Fibroblast of skin of back (primary cell): ENCODE measurements at regions not wholly inside any gene's neighbourhood (a gene's known extent, or its start where the extent isn't known, plus 50 kb on each side); places are given as distances from the start of the nearest gene placed in this dataset.
"Not testable (repeated sequence)": the region's sequence is repeated elsewhere in the genome, so short reads cannot be mapped to it uniquely, and the experiment has no call there.

Experiments
- DNase-seq: peaks from one replicate; pipeline ENCODE4 v3.0.0-alpha.2; 2013

DNA sequence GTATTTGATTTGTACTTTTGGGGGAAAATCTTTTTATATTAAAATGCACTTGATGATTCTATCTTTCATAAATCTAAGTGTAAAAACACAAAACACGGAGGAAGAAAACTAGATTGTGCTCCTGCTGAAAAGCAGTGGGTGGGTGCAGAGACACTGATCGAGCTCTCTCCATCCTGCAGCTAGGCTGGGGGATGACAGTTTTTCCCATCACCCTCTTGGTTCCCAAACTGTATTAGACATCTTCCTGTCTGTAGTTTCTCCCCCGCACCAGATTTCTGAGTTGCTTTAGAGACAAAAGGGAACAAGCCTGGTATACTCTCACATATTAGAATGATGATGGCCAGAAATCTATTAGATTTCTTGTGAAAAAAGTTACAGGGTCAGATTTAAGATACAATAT lies 99.6 kb downstream of the FAM114A2 start:
- DNase-seq, result no peak

DNA sequence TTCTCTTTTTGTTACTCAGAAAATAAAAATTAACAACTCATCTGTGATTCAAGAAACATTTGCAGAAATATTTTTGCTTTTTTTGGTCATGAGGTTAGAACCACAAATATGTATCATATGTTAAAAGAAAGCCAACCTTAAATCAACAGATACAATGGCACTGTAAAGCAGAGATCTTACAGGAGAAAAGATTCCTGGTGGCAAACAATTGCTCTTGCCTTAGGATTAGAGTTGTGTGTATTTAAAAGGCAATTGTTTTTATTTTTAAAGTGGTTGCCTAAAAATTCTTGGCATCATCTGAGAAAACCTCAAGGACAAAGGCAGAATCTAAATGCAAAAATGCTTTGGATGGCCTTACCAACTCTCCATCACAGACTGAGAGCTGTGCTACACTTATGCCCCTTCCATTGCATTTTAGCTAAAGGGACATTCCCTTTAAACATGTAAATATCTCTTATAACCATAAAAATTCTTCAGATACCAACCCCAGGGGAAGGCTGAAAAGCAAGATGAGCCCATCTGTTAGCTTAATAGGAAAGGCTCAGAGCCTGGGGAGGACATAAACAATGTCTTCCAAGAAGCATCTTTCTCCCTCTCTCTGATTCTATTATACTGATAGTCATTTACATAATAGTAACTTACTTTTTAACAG lies 100.4 kb downstream of the FAM114A2 start:
- DNase-seq, result peak; percentile 57

DNA sequence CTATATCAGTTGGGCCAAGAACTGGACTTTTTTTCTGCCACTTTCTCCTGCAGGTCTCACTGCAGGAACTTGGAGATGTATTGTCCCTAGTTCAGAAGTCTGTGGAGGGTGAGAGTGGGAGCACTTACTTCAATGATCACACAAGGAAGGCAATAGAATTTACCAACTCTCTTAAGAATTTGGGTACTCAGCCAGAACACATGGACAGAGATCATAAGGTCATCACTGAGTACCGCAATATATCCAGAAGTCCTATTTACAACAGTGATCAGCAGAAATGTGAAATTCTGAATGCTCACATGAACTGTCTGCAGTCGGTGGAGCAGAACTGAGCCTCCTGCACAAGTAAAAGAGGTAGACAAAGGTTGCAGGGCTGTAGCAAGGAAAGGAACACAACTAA lies 101.0 kb downstream of the FAM114A2 start:
- DNase-seq, result no peak

DNA sequence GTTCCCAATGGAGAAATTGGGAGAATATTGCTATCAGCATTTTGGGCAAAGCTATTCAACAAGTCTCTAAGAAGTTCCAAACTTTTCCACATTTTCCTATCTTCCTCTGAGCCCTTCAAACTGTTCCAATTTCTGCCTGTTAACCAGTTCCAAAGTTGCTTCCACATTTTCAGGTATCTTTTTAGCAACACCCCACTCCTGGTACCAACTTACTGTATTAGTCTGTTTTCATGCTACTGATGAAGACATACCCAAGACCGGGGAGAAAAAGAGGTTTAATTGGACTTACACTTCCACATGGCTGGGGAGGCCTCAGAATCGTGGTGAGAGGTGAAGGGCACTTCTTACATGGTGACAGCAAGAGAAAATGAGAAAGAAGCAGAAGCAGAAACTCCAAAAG lies 103.6 kb downstream of the FAM114A2 start:
- DNase-seq, result not testable (repeated sequence)

DNA sequence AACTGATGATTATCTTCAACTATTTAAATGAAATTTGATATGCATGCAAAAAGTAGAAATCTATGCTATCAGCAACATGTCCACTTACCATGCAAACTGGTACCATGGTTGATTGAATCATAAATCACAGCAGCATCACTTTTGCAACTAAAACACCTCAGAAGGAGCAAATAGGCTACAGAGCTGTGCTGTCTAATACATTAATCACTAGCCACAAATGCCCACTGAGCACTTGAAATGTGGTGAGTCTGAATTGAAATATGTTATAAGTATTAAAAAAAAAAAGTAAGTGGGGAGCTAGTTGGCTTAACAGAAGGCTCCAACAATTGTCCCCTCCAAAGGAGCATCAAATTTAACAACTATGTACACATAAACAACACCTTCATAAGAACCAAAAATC lies 112.5 kb downstream of the FAM114A2 start:
- peak; percentile 7 for DNase-seq

DNA sequence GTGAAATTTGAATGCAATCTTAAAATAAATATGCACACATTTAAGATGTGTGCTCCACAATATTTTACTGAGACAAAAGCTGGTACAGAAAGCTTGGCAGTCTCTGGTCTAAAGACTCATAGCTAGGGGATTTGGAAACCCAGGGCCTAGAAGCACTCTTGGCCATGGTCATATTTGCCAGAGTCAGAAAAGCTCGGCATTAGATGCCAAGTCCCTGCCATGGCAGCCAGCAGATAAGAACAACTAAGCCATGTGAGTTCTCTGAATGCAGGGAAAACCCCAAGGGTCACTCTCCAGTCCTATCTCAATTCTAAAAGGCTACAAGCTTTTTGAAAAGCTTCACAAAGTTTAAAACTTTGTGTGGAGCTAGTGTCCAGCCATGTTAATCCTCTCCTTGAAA lies 119.5 kb downstream of the FAM114A2 start:
- no peak for DNase-seq

DNA sequence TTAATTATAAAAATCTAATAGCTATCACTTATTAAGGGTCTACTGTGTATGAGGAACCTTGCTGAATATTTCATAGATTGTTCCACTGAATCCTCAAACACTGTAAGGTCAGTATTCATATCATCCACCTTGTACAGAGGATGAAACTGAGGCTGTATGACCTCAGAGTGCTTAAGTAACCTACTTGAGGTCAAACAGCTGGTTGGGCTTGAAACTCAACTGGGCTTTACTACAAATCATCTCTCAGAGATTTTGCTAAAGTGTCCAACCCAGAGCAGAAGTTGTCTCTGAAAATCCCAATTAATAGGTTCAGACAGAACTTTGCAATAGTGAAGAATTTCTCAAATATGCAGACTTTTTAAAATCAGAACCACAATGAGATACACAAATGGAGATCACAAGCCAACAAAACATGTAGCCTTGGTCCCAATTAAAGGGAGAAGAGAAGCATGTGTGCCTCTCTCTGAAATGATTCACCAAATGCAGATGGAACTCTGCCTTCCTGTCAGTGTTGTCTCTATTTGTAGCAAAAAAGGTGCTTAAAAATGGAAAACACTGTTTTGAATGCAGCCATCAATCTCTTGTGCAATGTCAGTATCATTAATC lies 131.4 kb downstream of the FAM114A2 start:
- DNase-seq, result no peak

DNA sequence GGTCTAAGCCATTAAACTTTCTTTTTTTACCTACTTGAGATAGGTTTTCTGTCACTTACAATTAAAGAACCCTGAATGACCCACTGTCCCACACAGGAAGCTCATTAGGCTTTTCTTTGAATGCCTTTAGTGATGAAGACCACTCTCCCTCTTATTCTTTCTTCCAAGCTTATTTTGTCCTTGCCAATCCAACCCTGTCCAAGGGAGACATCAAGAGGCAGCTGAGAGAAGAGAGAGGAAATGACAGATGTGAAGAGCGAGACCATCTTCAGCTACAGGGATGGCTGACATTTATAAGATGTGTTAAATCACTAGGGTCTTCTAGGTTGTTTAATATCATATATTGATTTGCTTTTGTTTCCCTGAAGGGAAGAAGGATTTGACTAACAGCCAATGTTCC lies 133.5 kb downstream of the FAM114A2 start:
- peak; percentile 20 for DNase-seq

DNA sequence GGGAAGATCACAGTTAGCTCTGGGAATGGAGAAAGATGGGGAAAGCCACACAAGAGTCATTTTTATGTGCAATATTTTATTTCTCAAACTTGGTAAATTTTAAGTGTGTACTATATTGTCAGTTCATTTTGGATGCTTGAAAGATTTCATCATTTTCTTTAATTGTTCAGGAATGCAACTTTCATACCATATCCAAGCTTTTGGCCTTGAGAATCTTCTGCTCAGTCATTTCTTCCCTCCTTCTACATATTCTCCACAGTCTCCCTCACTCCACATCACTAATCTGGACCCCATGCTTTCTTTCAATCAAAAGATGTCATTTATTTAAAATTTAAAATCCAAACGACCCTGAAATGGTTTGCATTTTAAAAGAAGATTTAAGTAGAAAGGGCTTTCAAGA lies 135.4 kb downstream of the FAM114A2 start:
- peak; percentile 66 for DNase-seq

DNA sequence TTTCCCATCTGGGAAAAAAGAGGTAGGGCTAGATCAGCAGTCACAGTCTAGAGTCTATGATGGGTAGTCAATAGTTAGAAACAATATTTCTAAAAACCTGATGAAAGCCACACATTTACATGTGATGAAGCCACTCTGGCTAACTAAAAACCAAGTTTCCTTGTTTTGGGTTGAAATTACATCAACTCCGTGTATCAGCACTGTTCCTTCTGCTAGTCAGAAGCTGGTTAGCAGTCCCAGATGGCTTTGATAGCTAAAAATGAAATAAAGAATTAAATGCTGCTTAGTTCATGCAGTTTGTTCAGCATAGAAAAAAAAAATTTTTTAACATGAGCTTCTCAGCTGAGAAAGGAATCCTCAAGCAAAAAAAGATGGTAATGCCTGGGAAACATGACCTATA lies 136.7 kb downstream of the FAM114A2 start:
- DNase-seq, result peak; percentile 18

DNA sequence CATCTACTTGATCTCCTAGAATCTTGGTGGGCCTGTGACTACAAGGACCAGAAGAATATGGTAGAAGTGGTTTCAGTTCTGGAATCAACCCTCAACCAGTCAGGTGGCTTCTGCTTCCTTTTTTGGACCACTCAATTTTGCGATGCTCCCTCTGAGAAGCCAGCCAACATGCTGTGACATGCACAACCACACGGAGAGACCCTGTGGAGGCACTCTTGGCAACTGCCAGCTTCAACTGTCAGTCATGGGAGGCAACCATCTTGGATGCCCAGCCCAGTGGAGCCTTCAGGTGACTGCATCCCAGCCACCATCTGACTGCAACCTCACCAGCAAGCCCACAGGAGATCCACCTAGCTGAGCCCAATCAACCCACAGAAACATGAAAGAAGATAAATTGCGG lies 137.3 kb downstream of the FAM114A2 start:
- no peak for DNase-seq

DNA sequence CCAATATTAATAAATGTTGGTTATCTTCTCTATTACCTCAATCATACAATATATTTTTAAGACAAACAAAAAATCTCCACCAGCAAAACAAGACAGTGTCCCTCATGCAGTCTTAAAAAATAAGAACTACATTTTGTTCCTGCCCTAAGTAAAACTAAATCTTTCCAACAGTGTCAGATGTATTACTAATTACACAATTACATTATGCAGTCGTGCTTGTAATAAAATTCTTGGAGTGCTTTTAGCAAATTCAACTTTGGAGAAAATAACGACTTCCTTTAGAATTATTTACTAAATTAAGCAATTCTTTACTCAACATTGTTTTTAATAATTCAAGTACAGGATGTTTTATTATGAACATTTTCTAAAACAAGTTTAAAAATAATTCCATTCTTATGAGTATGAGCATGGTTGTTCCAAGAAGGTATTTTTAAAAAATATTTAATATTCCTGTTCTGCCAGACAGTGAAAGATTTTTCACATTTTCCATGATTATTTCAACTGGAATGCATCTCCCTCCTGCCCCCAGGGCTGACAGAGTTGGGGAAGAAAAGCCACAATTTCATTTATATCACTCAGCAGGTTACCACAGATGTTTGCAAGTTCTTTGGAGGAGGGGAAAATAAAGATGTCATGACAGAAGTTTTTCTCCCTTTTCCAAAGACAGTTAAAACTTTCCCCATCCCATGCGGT lies 137.9 kb downstream of the FAM114A2 start:
- peak; percentile 97 for DNase-seq

DNA sequence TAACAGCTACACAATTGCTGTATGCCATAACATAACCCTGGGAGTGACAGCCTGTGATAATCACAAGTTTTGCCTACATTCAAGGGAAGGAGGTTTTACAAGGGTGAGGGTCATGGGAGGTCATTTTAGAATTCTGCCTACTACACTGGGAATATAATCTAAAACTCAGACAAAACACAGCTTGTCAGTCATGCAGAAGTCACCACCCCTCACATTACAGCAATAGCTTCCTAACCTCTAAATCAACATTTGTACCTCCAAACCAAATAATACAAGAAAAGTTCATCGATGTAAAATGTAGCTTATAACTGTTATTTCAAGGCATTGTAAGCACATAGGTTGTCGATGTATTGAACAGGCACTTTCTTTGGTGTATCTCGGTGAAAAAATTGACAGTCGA lies 139.0 kb downstream of the FAM114A2 start:
- peak; percentile 55 for DNase-seq

DNA sequence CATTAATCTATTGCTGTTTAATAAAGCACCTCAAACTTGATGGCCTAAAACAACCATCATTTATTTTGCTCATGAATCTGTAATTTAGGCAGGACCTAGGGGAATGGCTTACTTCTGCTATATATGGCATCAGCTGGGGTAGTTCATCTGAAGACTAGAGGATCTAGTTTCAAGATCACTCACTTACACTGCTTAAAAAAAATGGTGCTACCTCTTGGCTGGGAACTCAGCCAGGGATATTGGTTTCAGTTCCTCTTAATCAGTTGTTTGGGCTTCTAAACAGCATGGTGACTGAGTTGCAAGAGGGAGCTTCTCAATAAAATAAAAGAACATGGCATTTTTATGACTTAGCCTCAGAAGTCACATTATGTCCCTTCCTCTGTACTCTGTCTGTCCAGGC lies 142.0 kb downstream of the FAM114A2 start:
- peak; percentile 45 for DNase-seq

DNA sequence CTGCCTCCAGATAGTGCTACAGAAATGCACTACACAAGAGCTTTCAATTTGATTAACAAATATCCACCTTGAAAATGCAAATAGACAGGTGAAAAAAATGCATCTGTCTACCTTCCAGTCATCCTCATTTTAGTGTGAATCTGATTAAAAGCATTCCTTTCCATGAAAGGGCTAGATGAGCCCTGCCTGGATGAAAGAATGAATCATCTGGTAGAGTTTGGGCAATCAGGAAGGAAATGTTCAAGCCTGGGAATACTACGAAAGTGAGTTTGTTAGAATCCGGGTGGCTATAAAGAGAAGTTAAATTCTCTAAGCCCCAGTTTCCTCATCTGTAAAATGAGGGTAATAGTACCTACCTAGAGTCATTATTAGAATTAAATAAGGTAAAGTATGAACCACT lies 142.6 kb downstream of the FAM114A2 start:
- peak; percentile 36 for DNase-seq

DNA sequence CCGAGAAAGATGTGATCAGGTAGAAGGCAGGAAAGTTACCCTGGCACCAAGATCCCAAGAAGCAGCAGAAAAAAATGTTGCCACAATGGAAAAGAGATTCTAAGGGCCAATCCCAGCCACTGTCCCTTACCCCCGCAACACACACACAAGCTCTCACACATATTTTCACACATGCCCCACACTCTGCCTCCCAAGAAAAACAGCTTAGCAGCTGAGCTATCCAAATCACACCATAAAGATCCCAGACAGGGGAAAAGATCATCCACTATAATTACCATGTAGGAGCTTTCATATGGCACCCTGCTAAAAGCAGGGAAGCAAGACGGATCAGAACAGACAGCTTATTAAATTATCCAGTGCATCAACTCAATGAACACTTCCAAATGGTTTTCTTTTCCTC lies 143.4 kb downstream of the FAM114A2 start:
- no peak for DNase-seq

DNA sequence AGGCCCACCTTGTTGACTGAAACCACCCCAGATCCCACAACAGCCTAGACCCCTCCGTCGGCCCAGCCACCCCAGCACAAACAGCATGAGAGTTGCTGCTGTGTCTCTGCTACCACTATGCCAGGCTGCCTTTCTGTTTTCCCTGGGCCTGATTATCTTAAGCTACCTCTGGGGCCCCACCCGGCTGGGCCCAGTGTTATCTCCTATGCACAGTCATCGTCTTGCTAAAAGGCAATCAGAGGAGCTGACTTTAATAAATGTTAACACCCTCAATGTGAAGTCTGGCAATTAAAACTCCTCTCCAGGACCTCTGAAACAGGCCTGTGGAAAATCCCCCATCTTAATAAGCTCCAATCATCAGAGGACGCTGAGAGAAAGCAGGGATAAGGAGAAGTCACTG lies 144.9 kb downstream of the FAM114A2 start:
- no peak for DNase-seq

DNA sequence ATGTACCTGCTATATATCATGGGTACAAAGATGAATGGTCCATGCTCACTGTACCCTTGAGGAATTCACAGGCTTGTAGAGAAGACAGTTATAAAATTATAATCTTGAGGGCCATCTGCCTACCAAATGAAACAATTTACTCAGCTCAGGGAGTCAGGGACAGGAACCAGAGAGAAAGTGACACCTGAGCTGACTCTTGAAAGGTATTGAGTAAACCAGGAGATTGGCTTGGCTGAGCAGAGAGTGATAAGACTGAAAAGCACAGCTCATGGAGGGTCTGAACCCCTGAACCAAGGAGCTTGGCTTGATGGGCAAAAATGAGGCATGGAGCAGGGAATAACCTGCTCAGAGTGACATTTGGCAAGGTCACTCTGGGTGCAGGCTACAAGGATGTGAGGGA lies 147.3 kb downstream of the FAM114A2 start:
- no peak for DNase-seq

DNA sequence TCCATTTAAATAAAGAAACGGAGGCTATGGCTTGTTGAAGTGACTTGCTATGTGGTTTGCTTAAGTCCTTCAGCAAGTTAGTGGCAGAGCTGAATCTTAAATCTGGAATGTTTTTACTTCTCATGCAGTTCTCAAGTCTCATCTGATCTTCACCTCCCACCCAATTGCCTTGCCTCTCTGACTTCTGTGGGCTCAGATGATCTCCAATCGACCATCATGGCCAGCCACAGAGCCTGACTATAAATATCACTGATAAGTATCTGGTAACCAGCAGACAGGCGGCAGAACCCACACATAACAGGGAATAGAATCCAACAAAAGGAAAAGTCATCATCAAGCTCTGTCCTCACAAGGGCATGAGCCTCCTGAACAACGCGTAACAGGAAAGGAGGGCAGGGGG lies 149.9 kb downstream of the FAM114A2 start:
- DNase-seq, result no peak

DNA sequence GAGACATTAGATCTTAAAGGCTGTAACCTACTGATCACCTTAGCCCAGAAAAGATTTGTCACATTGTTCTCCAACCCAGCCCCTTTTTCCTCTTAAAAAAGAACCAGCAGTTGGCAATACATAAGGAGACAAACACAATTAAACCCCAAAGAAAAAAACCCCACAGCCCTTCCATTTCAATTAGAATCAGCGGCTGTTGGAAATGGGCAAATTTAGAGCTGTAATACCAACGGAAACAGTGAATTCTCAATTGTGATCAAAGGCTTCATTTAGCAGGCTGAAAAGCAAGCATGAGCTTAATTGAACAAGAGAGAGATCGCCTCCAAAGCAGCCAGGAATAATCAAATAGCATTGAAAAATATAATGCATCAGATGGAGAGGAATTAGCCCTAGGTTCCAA lies 153.6 kb downstream of the FAM114A2 start:
- DNase-seq, result no peak

DNA sequence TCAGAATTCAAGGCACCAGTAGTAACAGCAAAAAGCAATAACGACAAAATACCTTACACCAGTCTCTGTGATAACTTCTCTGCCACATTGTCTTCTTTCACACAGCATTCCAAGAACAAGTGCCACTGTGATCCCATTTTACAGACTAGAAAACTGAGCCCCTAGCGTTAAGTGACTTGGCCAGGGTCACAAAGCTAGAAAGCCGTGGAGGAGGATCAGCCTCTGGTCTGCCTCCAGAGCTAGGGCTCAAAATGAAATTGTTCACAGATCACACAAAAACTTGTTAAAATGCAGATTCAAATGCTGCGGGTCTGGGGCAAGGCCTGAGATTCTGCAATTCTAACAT lies 154.1 kb downstream of the FAM114A2 start:
- no peak for DNase-seq

DNA sequence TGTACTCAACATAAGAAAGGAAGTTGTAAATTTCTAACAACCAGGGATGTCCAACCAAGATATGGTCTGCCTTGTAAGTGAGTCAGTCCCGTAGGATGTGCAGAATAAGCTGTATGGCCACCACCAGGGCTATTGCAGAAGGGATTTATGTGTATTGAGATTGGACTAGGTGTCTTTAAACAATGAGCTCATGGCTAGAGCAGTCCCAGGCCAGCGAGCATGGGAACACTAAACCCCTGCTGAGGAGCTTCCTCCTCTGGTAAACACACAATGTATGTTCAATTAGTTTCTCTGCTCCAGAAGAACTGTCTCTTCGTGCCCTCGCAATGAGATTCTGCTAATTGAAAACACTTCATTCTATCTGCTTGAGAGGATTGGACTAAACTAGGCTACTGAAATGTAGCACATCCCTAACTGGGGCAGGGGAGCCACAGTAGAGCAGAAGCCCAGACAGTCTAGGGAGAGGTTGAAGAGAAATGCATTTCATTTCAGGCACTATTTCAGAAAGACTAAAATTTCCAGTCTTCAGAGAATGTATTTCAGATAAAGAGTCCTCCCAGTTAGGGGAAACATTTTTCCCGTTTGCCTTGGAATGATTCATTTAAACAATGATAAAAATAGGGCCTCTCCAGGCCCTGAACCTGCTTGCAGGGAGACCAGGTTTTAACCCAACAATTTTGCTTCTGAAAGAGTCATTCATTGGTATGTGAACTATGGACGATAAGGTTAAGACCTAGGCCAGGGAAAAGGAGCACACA lies 154.7 kb downstream of the FAM114A2 start:
- DNase-seq, result peak; percentile 67

DNA sequence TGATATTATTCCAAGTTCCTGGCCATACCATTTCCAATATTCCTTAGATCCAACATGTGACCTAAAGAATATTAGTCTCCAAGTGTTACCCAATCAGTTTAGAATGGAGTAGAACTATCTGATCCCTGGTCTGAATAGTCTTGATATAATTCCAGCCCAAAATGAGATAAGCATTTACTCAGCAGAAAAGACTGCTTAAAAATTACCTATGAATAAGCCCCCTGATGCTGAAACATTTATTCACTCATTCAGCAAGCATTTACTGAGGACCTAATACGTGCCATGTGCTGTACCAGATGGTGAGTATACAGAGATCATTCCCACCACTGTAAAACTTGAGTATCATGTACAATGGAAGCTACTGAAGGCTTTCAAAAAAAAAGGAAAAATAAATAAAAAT lies 157.0 kb downstream of the FAM114A2 start:
- no peak for DNase-seq

DNA sequence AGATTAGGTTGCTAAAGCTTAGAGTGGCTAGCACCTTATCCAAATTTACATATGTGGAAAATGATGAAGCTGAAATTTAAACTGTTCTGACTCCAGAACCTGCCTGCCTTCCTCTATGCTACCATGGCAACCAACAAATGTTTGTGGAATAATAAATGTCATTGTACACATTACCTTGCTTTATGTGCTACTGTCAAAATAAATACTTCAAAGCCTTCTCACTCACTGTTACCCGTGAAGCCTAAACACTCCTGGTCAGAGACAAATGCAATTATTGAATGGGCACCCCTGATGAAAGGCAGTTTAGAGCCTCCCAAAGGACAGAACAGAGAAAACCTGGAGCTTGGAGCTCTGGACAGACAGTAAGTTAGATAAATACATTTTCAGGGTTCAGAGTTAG lies 158.6 kb downstream of the FAM114A2 start:
- DNase-seq, result no peak
